IPS-15b (cell line): ENCODE measurements at regions not wholly inside any gene's neighbourhood (a gene's known extent, or its start where the extent isn't known, plus 50 kb on each side); places are given as distances from the start of the nearest gene placed in this dataset.

Experiments used
- H3K27me3 ChIP-seq: one replicate; pipeline ENCODE4 v1.6.1; 2013; ENCODE audit warnings: low read length; ENCODE audit not compliant: control insufficient read depth, insufficient read depth
- H3K36me3 ChIP-seq: one replicate; pipeline ENCODE4 v1.6.1; 2013; ENCODE audit warnings: low read length; ENCODE audit not compliant: control insufficient read depth, insufficient read depth
- H3K4me1 ChIP-seq: one replicate; pipeline ENCODE4 v1.6.1; 2013; ENCODE audit warnings: mild to moderate bottlenecking, low read length; ENCODE audit not compliant: control insufficient read depth, insufficient read depth
- H3K4me3 ChIP-seq: one replicate; pipeline ENCODE4 v1.5.1; 2013; ENCODE audit warnings: low read depth, low read length
- H3K9ac ChIP-seq: one replicate; pipeline ENCODE4 v1.6.1; 2013; ENCODE audit warnings: low read depth, mild to moderate bottlenecking, low read length
- H3K9me3 ChIP-seq: one replicate; pipeline ENCODE4 v1.6.1; 2013; ENCODE audit warnings: mild to moderate bottlenecking, low read length; ENCODE audit not compliant: control insufficient read depth, insufficient read depth

DNA sequence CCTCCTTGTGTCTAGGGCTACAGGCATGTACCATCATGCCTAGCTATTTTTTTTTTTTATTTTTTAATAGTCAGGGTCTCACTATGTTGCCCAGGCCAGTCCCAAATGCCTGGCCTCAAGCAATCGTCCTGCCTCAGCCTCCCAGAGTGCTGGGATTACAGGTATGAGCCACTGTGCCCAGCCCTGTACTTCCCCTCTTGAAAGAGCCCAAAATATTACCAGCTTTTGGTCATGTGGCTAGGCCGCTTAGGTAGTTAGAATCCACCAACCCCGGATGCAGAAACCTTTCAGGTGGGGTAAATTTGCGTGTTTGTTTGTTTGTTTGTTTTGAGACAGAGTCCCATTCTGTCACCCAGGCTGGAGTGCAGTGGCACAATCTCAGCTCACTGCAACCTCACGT is 132.8 kb upstream of the C2CD4B start:
- no peaks in the 10 kb centered on the region for H3K27me3 ChIP-seq

DNA sequence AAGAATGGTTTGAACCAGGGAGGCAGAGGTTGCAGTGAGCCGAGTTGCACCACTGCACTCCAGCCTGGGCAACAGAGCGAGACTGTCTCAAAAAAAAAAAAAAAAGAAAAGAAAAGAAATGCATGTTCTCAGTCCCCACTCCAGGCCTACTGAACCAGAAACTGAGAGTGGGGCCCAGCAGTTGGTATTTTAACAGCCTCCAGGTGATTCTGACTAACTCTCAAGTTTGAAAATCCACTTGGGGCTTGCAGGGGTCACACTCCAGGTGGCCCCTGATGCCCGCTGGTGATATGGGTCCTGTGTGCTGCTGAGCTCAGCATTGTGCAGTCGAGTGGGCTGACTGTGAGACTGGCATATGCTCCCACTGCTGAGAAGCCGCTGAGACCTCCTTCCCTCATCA is 133.7 kb upstream of the C2CD4B start:
- Histone ChIP-seq H3K36me3 (no peaks in the 10 kb centered on the region), H3K4me1 (peaks cover 20% of the 10 kb centered on the region), H3K4me3 (no peak overlapping the region), H3K9ac (no peak overlapping the region), H3K27me3 (no peaks in the 10 kb centered on the region), H3K9me3 (no peaks in the 10 kb centered on the region)

More for the DNA sequence above, 132.8 kb upstream of the C2CD4B start:
- no peak overlapping the region for H3K4me3 ChIP-seq
- no peak overlapping the region for H3K9ac ChIP-seq
- H3K9me3 ChIP-seq = no peaks in the 10 kb centered on the region
- H3K36me3 ChIP-seq = no peaks in the 10 kb centered on the region
- H3K4me1 ChIP-seq = peaks cover 20% of the 10 kb centered on the region

DNA sequence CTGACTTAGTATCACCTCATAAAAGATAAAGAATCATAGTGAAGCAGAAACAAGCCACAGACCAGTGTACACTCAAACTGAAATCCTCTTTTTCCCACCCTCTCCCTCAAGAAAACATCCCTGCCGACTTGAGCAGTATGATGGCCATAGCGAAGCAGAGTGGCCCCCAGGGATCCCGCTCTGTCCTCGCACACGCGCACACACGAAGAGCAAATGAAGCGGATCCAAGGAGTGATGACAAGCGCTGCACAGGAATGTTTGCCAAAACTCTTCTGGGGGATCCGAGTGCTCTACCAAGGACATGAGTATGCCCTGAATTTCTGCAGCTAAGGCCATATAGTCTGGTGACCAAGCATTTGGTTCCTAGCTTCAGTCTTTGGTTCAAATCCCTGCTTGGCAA is 134.5 kb upstream of the C2CD4B start:
- Histone ChIP-seq H3K4me3 (no peak overlapping the region), H3K27me3 (no peaks in the 10 kb centered on the region), H3K36me3 (no peaks in the 10 kb centered on the region), H3K9ac (no peak overlapping the region), H3K4me1 (peaks cover 19% of the 10 kb centered on the region), H3K9me3 (no peaks in the 10 kb centered on the region)

DNA sequence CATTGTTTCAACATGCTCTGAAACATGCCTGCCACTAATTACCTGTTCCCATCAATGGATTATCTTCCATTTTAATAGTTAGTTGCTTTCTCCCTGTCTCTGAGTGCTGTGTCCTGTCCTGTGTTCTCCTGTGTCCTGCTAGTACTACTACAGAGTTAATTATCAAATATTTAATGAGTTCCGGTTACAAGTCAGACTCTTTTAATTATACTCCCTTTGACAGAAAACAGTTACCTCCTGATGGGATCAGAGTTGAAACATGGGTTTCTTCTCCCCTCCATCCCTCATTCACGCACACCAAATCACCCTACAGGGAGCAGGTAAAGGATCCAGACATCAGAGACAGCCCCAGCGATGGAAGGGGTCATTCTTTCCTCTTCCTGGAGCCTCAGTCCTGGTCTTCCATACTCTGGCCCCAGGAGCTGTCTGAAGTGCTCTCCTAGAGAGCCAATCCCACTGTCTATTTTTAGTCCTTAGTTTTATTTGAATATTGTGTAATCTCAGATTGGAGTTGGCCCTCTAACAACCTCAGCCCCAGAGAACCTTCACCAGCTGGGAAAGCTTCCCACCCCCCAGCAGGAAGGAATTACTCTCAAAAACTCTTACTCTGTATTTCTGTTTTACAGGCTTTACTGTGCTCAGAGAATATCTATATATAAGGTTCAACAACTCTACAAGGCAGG is 137.0 kb upstream of the C2CD4B start:
- no peak overlapping the region for H3K4me3 ChIP-seq
- H3K9ac ChIP-seq = no peak overlapping the region
- peaks cover 11% of the 10 kb centered on the region for H3K4me1 ChIP-seq
- H3K36me3 ChIP-seq = no peaks in the 10 kb centered on the region
- no peaks in the 10 kb centered on the region for H3K27me3 ChIP-seq
- H3K9me3 ChIP-seq = no peaks in the 10 kb centered on the region

DNA sequence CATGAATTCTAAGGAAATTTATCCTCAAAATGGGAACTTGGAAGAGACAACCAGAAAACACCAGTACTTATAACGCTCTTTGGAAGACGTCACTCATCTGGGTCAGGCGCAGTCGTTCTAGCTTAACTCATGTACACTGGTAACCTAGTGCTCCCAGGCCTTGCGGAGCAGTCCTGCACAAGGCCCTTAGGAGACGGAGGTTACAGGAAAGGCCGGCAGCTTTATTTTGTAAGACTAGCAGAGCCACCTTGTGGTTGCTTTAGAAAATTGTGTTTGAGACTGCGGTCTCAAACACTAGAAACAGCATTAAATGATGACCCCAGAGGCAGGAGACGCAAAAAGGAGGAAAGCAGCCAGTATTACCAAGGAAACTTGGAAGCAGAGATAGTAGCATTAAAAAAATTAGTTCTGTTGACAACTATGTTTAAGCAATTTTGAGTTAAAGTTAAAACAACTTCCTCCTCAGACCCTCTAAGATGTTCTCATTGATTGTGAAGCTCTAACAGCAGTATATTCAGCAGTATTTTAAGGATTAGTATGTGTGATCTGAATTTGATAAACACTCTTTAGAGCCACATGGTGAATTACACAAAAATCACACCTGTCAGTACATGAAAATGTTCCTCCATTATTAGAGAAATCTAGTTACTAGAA is 141.9 kb upstream of the C2CD4B start:
- peaks cover 4% of the 10 kb centered on the region for H3K4me1 ChIP-seq
- H3K9ac ChIP-seq = no peak overlapping the region
- no peaks in the 10 kb centered on the region for H3K36me3 ChIP-seq
- H3K27me3 ChIP-seq = no peaks in the 10 kb centered on the region
- no peaks in the 10 kb centered on the region for H3K9me3 ChIP-seq
- H3K4me3 ChIP-seq = no peak overlapping the region

DNA sequence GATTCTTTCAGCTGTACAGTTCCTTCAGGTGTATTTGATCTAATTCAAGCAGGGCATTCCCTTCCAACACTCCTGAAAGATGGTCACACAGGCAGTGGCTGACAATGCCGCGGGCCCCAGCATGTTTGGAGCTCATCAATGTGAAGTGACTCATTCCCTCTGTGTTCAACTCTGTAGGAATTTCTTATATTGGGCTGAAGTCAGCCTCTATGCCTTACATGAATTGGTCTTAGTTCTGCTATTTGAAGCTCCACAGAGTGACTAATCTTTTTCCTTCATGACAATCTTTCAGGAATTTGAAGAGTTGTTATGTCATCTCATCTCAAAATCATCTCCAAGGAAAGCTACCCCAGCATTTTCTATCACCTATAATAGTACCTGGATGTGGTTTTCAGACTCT is 142.5 kb upstream of the C2CD4B start:
- Histone ChIP-seq H3K9me3 (no peaks in the 10 kb centered on the region), H3K4me3 (no peak overlapping the region), H3K27me3 (no peaks in the 10 kb centered on the region), H3K9ac (no peak overlapping the region), H3K36me3 (no peaks in the 10 kb centered on the region), H3K4me1 (peaks cover 4% of the 10 kb centered on the region)

DNA sequence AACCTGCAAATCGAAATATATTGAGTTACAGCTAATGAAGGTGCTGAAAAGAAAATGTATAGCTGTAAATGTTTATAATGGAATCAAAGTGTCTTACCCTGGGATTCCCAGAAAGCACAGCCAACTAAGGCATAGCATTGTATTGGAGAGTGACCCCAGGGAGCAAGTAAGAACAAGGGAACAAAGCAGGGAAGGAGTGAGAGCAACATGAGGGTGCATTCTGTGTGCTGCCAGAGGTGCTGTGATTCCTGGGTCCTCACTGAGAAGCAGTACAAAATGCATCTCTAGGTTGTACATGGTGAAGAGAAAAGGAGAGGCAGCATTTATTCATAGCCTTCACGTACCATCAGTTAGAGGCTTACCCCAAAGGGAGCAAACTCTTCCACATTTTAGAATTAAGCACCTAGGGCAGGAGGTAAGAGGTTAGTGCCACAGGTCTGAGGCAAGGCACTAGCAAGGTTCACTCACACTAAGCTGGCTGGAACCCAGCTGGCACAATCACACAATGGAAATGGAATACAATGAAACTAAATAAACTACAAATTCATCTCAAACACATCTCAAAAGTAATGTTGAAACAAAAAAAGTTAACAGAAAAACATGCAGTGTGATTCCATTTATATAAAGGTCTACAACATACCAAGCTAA is 151.5 kb upstream of the C2CD4B start:
- no peaks in the 10 kb centered on the region for H3K9me3 ChIP-seq
- no peaks in the 10 kb centered on the region for H3K36me3 ChIP-seq
- no peak overlapping the region for H3K9ac ChIP-seq
- no peaks in the 10 kb centered on the region for H3K27me3 ChIP-seq
- no peaks in the 10 kb centered on the region for H3K4me1 ChIP-seq
- H3K4me3 ChIP-seq = no peak overlapping the region

DNA sequence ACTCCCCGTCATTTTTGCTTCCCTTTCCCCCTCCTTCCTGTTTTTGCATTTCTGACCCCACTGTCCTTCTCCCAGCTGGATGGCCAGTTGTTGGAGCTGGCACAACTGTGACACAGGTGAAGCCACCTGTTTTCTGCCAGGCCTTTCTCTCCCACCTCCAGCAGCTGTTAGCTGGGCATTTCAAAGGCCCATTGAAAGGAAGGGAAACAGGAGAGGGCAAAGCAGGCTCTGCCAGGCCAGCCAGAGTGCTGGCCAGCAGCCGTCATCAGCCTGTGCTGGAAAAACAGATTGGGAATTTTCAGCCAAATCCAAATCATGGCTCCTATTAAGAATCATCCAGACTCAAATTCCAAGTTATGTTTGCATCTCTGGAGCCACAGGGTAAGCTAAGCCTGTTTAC is 155.2 kb upstream of the C2CD4B start:
- H3K9me3 ChIP-seq = no peaks in the 10 kb centered on the region
- no peak overlapping the region for H3K4me3 ChIP-seq
- H3K4me1 ChIP-seq = no peaks in the 10 kb centered on the region
- H3K27me3 ChIP-seq = no peaks in the 10 kb centered on the region
- no peaks in the 10 kb centered on the region for H3K36me3 ChIP-seq
- H3K9ac ChIP-seq = no peak overlapping the region

DNA sequence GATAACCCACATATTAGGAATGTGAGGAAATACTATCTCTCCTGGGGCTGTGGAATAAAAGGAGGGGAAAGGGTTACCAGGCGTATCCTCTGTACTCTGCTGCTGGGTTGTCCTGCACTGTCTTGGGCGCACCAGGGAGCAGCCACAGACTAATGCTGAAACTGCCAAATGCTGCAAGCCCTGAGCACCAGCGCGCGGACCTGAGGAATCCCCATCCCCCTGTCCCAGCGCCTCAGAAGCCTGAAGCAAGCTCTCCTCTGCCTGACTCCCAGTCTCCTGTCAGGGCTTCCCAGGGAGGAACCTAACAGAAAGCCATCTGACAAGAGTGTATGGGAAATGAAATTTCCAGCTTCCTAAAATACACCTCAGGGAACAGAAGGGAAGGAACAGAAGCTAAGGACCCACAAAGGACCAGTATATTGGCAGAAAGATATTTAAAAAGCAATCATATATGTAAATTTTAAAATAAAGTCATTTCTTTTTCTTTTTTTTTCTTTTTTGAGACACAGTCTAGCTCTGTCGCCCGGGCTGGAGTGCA is 158.3 kb upstream of the C2CD4B start:
- H3K36me3 ChIP-seq = no peaks in the 10 kb centered on the region
- no peaks in the 10 kb centered on the region for H3K4me1 ChIP-seq
- no peaks in the 10 kb centered on the region for H3K27me3 ChIP-seq
- no peak overlapping the region for H3K4me3 ChIP-seq
- H3K9ac ChIP-seq = no peak overlapping the region
- H3K9me3 ChIP-seq = no peaks in the 10 kb centered on the region

DNA sequence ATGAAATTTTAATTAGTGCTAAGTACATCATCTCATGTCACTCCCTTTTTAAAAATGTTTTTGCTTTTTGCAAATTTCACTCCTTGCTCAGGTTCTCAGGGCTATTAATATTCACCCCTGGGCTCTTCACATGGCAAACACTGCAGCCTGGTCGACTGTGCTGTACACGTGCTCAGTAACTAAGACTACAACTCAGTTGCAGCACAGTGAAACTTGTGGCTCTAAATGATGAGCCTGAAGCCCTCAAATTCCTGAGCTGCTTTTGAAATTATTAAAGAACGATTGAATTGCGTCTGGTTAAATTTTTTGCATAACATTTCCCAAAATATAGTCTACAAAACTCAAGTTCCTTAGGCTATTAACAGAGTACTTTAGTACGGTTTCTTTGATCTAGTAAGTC is 159.3 kb upstream of the C2CD4B start:
- Histone ChIP-seq H3K9me3 (no peaks in the 10 kb centered on the region), H3K27me3 (no peaks in the 10 kb centered on the region), H3K36me3 (no peaks in the 10 kb centered on the region), H3K4me3 (no peak overlapping the region), H3K9ac (no peak overlapping the region), H3K4me1 (no peaks in the 10 kb centered on the region)

DNA sequence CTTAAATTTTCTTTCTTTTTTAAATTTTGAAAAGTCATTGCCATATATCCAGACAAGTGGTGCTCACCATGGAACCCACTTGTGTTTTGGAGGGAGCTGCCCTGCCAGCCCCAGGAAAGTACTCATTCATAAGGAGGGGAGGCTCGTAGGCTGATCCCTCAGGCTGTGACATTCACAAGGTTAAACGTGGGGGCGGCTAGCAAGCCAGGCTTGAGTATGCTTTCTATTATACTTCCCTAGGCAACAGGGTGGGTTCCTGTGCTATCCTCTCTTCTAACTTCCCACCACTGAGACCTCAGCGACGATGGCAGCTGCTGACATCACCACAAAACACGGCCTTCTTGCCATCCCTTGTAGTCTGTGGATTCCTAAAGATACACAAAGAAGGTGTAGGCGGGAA is 160.5 kb upstream of the C2CD4B start:
- Histone ChIP-seq H3K27me3 (no peaks in the 10 kb centered on the region), H3K9ac (no peak overlapping the region), H3K9me3 (no peaks in the 10 kb centered on the region)

More for the DNA sequence above, 160.5 kb upstream of the C2CD4B start:
- Histone ChIP-seq H3K36me3 (no peaks in the 10 kb centered on the region), H3K4me3 (no peak overlapping the region), H3K4me1 (no peaks in the 10 kb centered on the region)
